Endothelial cell of umbilical vein (primary cell): ENCODE measurements at regions not wholly inside any gene's neighbourhood (a gene's known extent, or its start where the extent isn't known, plus 50 kb on each side); places are given as distances from the start of the nearest gene placed in this dataset.

ENCODE experiments used
- EZH2 ChIP-seq: IDR thresholded peaks from 2 replicates; pipeline ENCODE4 v1.6.1; 2012; ENCODE audit warnings: borderline replicate concordance, low read depth, mild to moderate bottlenecking, moderate library complexity, low read length, inconsistent platforms; ENCODE audit not compliant: severe bottlenecking
- FOS ChIP-seq: IDR thresholded peaks from 2 replicates; pipeline ENCODE4 v1.6.1; 2011; ENCODE audit warnings: mild to moderate bottlenecking, low read length, moderate library complexity, borderline replicate concordance; ENCODE audit not compliant: insufficient read depth
- GATA2 ChIP-seq: IDR thresholded peaks from 2 replicates; pipeline ENCODE4 v1.7.0; 2011; ENCODE audit warnings: low read depth, mild to moderate bottlenecking, moderate library complexity, mixed read lengths, low read length; ENCODE audit not compliant: insufficient read length, insufficient read depth
- JUN ChIP-seq: IDR thresholded peaks from 2 replicates; pipeline ENCODE4 v1.6.1; 2011; ENCODE audit warnings: borderline replicate concordance, low read depth; ENCODE audit not compliant: insufficient read length, insufficient read depth
- MYC ChIP-seq: IDR thresholded peaks from one replicate; pipeline ENCODE4 v1.6.1; 2011; ENCODE audit warnings: mild to moderate bottlenecking, low read depth, low read length
- POLR2A ChIP-seq: IDR thresholded peaks from 2 replicates; pipeline ENCODE4 v1.6.1; 2012; ENCODE audit warnings: low read depth, mild to moderate bottlenecking, control low read depth, low read length
- POLR2AphosphoS5 ChIP-seq: IDR thresholded peaks from 2 replicates; pipeline ENCODE4 v1.6.1; 2012; ENCODE audit warnings: low read depth, mild to moderate bottlenecking, control low read depth, low read length, moderate library complexity; ENCODE audit not compliant: insufficient read depth
- TF ChIP-seq, protein P1 (sequence below), 2 donors: IDR thresholded peaks; 1 replicate in 1 of 2; 2 replicates in 1 of 2; pipeline ENCODE4 v1.5.1; 2011; ENCODE audit warnings: low read length in 2 of 2, mild to moderate bottlenecking in 2 of 2, moderate library complexity in 2 of 2, control low read depth in 1 of 2, inconsistent platforms in 1 of 2, low read depth in 1 of 2; ENCODE audit not compliant: insufficient read depth in 1 of 2; ENCODE audit errors: extremely low read depth in 1 of 2

DNA sequence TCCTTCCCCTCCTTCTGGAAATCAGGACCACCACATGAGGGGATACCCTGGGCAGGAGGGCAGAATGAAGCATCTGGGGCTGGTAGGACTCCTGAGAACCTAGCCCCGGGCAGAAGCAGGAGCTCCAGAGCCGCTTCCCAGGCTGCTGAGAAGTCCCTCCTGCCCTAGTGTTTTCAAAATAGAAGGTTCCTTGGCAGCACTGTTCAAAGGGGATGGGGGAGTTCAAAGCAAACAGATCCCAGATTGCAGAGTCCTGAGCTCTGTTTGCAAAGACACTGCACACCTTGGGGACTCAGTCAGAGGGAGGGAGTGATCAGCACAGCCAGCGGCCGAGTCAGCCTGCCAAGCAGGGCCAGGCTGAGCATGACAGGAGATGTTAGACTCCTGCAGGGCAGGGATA, 177.8 kb downstream of the PTPRU start:
- TF ChIP-seq, protein P1, sequence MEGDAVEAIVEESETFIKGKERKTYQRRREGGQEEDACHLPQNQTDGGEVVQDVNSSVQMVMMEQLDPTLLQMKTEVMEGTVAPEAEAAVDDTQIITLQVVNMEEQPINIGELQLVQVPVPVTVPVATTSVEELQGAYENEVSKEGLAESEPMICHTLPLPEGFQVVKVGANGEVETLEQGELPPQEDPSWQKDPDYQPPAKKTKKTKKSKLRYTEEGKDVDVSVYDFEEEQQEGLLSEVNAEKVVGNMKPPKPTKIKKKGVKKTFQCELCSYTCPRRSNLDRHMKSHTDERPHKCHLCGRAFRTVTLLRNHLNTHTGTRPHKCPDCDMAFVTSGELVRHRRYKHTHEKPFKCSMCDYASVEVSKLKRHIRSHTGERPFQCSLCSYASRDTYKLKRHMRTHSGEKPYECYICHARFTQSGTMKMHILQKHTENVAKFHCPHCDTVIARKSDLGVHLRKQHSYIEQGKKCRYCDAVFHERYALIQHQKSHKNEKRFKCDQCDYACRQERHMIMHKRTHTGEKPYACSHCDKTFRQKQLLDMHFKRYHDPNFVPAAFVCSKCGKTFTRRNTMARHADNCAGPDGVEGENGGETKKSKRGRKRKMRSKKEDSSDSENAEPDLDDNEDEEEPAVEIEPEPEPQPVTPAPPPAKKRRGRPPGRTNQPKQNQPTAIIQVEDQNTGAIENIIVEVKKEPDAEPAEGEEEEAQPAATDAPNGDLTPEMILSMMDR (IDR thresholded peaks at IDR 0.05; ENCODE audit: extremely low read depth in 1 of 2, insufficient read depth in 1 of 2, low read depth in 1 of 2, low read length in 2 of 2), result no peak
- TF ChIP-seq POLR2AphosphoS5 (no peak), POLR2A (no peak), MYC (no peak), EZH2 (no peak), GATA2 (no peak), FOS (no peak), JUN (no peak)
